ENCODE measurements at regions not wholly inside any gene's neighbourhood (a gene's known extent, or its start where the extent isn't known, plus 50 kb on each side); places are given as distances from the start of the nearest gene placed in this dataset.
A peak's percentile ranks its signal among the peaks of the same experiment; 100 is the strongest.

DNA sequence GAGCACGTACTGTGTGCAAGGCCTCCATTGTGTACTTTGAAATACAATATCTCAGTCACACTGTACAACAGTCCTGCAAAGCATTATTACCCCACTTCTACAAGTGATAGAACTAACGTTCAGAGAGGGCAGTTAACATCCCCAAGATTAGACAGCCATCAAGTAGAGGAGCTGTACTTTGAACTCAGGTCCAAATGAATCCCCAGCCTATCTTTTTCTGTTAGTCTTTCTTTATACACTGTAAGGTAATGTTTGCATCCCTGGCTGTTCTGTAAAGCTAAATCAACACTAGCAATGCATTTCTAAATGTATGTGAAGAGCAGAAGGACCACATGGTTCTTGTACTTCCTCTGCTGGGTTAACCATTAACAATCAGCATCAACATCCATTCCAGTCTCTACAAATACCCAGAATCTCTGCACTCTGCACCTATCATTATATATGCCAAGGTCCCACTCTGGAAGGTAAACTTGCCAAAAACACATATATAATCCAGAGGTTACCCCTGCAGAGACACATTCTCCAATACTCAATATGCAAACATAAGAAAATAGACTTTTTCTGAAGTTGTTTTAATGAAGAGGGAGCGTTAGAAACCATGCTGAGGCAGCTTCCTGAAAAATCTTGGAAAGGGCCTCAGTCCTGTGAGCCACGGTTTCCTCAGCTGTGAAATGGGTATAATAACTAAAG lies 182.3 kb downstream of the MZT1 start (continued):
- TF ChIP-seq MLXIP (CRISPR knock-in tag; IDR thresholded peaks at IDR 0.05; ENCODE audit: borderline replicate concordance) (0 out of 2 replicates have a peak, but pooled peaks have one; percentile 27), ZNF747 (CRISPR knock-in tag; IDR thresholded peaks at IDR 0.05; ENCODE audit: borderline replicate concordance) (no peak), ZFY (CRISPR knock-in tag; IDR thresholded peaks at IDR 0.05) (0 out of 2 replicates have a peak, but pooled peaks have one; percentile 8), MLX (CRISPR knock-in tag; IDR thresholded peaks at IDR 0.05) (peak; percentile 64; the same call in 1 of the 2 replicates), RBFOX2 (IDR thresholded peaks at IDR 0.05; ENCODE audit: low read depth, low read length) (no peak), GLI4 (CRISPR knock-in tag; IDR thresholded peaks at IDR 0.05; ENCODE audit: borderline replicate concordance) (no peak), ELF4 (CRISPR knock-in tag; IDR thresholded peaks at IDR 0.05; ENCODE audit: borderline replicate concordance) (no peak), ZSCAN22 (CRISPR knock-in tag; IDR thresholded peaks at IDR 0.05) (no peak), KLF12 (CRISPR knock-in tag; IDR thresholded peaks at IDR 0.05; ENCODE audit: borderline replicate concordance) (0 out of 2 replicates have a peak, but pooled peaks have one; percentile 38), ZBTB8A (CRISPR knock-in tag; IDR thresholded peaks at IDR 0.05; ENCODE audit: borderline replicate concordance, low read depth) (no peak), THYN1 (CRISPR knock-in tag; IDR thresholded peaks at IDR 0.05; ENCODE audit: borderline replicate concordance, low read depth) (no peak), TBX2 (CRISPR knock-in tag; IDR thresholded peaks at IDR 0.05; ENCODE audit: borderline replicate concordance) (peak; percentile 69; the same call in 1 of the 2 replicates)
- TF ChIP-seq, protein P1, sequence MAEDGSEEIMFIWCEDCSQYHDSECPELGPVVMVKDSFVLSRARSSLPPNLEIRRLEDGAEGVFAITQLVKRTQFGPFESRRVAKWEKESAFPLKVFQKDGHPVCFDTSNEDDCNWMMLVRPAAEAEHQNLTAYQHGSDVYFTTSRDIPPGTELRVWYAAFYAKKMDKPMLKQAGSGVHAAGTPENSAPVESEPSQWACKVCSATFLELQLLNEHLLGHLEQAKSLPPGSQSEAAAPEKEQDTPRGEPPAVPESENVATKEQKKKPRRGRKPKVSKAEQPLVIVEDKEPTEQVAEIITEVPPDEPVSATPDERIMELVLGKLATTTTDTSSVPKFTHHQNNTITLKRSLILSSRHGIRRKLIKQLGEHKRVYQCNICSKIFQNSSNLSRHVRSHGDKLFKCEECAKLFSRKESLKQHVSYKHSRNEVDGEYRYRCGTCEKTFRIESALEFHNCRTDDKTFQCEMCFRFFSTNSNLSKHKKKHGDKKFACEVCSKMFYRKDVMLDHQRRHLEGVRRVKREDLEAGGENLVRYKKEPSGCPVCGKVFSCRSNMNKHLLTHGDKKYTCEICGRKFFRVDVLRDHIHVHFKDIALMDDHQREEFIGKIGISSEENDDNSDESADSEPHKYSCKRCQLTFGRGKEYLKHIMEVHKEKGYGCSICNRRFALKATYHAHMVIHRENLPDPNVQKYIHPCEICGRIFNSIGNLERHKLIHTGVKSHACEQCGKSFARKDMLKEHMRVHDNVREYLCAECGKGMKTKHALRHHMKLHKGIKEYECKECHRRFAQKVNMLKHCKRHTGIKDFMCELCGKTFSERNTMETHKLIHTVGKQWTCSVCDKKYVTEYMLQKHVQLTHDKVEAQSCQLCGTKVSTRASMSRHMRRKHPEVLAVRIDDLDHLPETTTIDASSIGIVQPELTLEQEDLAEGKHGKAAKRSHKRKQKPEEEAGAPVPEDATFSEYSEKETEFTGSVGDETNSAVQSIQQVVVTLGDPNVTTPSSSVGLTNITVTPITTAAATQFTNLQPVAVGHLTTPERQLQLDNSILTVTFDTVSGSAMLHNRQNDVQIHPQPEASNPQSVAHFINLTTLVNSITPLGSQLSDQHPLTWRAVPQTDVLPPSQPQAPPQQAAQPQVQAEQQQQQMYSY (CRISPR knock-in tag; IDR thresholded peaks at IDR 0.05), result peak; percentile 35; the same call in 1 of the 2 replicates
- TF ChIP-seq, protein P2, sequence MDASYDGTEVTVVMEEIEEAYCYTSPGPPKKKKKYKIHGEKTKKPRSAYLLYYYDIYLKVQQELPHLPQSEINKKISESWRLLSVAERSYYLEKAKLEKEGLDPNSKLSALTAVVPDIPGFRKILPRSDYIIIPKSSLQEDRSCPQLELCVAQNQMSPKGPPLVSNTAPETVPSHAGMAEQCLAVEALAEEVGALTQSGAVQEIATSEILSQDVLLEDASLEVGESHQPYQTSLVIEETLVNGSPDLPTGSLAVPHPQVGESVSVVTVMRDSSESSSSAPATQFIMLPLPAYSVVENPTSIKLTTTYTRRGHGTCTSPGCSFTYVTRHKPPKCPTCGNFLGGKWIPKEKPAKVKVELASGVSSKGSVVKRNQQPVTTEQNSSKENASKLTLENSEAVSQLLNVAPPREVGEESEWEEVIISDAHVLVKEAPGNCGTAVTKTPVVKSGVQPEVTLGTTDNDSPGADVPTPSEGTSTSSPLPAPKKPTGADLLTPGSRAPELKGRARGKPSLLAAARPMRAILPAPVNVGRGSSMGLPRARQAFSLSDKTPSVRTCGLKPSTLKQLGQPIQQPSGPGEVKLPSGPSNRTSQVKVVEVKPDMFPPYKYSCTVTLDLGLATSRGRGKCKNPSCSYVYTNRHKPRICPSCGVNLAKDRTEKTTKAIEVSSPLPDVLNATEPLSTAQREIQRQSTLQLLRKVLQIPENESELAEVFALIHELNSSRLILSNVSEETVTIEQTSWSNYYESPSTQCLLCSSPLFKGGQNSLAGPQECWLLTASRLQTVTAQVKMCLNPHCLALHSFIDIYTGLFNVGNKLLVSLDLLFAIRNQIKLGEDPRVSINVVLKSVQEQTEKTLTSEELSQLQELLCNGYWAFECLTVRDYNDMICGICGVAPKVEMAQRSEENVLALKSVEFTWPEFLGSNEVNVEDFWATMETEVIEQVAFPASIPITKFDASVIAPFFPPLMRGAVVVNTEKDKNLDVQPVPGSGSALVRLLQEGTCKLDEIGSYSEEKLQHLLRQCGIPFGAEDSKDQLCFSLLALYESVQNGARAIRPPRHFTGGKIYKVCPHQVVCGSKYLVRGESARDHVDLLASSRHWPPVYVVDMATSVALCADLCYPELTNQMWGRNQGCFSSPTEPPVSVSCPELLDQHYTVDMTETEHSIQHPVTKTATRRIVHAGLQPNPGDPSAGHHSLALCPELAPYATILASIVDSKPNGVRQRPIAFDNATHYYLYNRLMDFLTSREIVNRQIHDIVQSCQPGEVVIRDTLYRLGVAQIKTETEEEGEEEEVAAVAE (CRISPR knock-in tag; IDR thresholded peaks at IDR 0.05; ENCODE audit: borderline replicate concordance), result peak; percentile 51; the same call in 1 of the 2 replicates
